A549 (cell line): ENCODE measurements at regions not wholly inside any gene's neighbourhood (a gene's known extent, or its start where the extent isn't known, plus 50 kb on each side); places are given as distances from the start of the nearest gene placed in this dataset.

Source experiments
- ATAC-seq, 2 experiments: fragments of 200-7000 bp in 1 of 2; fragments of >200 bp in 1 of 2; cut with Nextera tagmentation in 1 of 2; cut with Tn5 transposase in 1 of 2; 3 replicates each; pipeline versions ENCODE4 v1.8.0 to v1.9.1; 2018 to 2020; ENCODE audit warnings: mild to moderate bottlenecking in 1 of 2, moderate library complexity in 1 of 2
- CTCF ChIA-PET: fragments of 300-600 bp; sonication (Branson Sonifier 250); formaldehyde crosslinking; extraction: SDS; loops from one replicate; lab custom pipeline; 2021; ENCODE audit warnings: antibody characterized with exemption, inconsistent platforms; lab: Yijun Ruan, JAX
- POLR2A ChIA-PET: fragments of 350-600 bp; formaldehyde crosslinking; extraction: SDS; loops from one replicate; lab custom pipeline; 2021; ENCODE audit warnings: antibody characterized with exemption, inconsistent platforms; lab: Yijun Ruan, JAX
- DNase-seq, 2 experiments: peaks; one replicate each; pipeline versions ENCODE4 v3.0.0 to v3.0.0-alpha.2; 2011 to 2016; ENCODE audit warnings: low read depth in 1 of 2, low spot score in 1 of 2
- FAIRE-seq: peaks from 2 replicates; lab custom pipeline; 2011; peaks lifted over from hg19 to GRCh38; lab: Jason Lieb, UNC
- H3K27ac ChIP-seq, 2 experiments: fragments of >200 bp; sonication (Bioruptor Twin); formaldehyde crosslinking; 3 replicates each; pipeline ENCODE4 v1.5.1; 2016 to 2017
- H3K4me1 ChIP-seq: fragments of >200 bp; sonication (Bioruptor Twin); formaldehyde crosslinking; 3 replicates; pipeline ENCODE4 v1.6.1; 2016
- H3K4me2 ChIP-seq: fragments of >200 bp; sonication (Bioruptor Twin); formaldehyde crosslinking; 3 replicates; pipeline ENCODE4 v1.6.1; 2016
- H3K4me3 ChIP-seq: fragments of >200 bp; sonication (Bioruptor Twin); formaldehyde crosslinking; 3 replicates; pipeline ENCODE4 v1.5.1; 2016
- H3K9me3 ChIP-seq: fragments of >200 bp; sonication (Bioruptor Twin); formaldehyde crosslinking; 3 replicates; pipeline ENCODE4 v1.6.1; 2016
- ATOH8 ChIP-seq: fragments of 250-450 bp; sonication (Bioruptor Pico); IDR thresholded peaks from 2 replicates; pipeline ENCODE4 v1.5.0; 2020; ENCODE audit warnings: low read depth, mild to moderate bottlenecking, moderate library complexity
- CBX2 ChIP-seq: fragments of 200-600 bp; sonication (generic); IDR thresholded peaks from 2 replicates; pipeline ENCODE4 v1.6.1; 2016; ENCODE audit warnings: low read depth, mild to moderate bottlenecking, borderline replicate concordance
- ELK1 ChIP-seq: fragments of 150-350 bp; IDR thresholded peaks from 2 replicates; pipeline ENCODE4 v1.6.1; 2014; ENCODE audit warnings: low read depth, mild to moderate bottlenecking, low read length
- ESRRA ChIP-seq: fragments of 150-350 bp; IDR thresholded peaks from 2 replicates; pipeline ENCODE4 v1.6.1; 2014; ENCODE audit warnings: mild to moderate bottlenecking, low read length, borderline replicate concordance
- FOSB ChIP-seq: fragments of 250-450 bp; sonication (Bioruptor Pico); IDR thresholded peaks from 2 replicates; pipeline ENCODE4 v1.5.0; 2020; ENCODE audit warnings: mild to moderate bottlenecking, moderate library complexity
- FOSL2 ChIP-seq, 2 experiments: fragments of 450-650 bp in 1 of 2; fragments of >200 bp in 1 of 2; sonication (Bioruptor Twin) in 1 of 2; formaldehyde crosslinking; IDR thresholded peaks; 2 replicates each; pipeline versions ENCODE4 v1.5.0 to v1.6.1; 2016 to 2020; ENCODE audit warnings: mild to moderate bottlenecking in 1 of 2, moderate library complexity in 1 of 2
- GATA3 ChIP-seq: IDR thresholded peaks from 2 replicates; pipeline ENCODE4 v1.6.1; 2012; ENCODE audit warnings: borderline replicate concordance
- HDAC2 ChIP-seq: fragments of 200-600 bp; sonication (generic); IDR thresholded peaks from 2 replicates; pipeline ENCODE4 v1.6.1; 2016
- HES2 ChIP-seq: fragments of >200 bp; sonication (Bioruptor Twin); formaldehyde crosslinking; IDR thresholded peaks from 2 replicates; pipeline ENCODE4 v1.6.1; 2016
- HMGXB4 ChIP-seq: fragments of 250-450 bp; sonication (Bioruptor Pico); IDR thresholded peaks from 2 replicates; pipeline ENCODE4 v1.5.0; 2021; ENCODE audit warnings: mild to moderate bottlenecking, moderate library complexity, borderline replicate concordance
- HOXB13 ChIP-seq: fragments of 250-450 bp; sonication (Bioruptor Pico); IDR thresholded peaks from 2 replicates; pipeline ENCODE4 v1.5.0; 2020; ENCODE audit warnings: low read depth, mild to moderate bottlenecking, moderate library complexity
- JUNB ChIP-seq: fragments of >200 bp; sonication (Bioruptor Twin); formaldehyde crosslinking; IDR thresholded peaks from 2 replicates; pipeline ENCODE4 v1.6.1; 2016
- KDM5A ChIP-seq: fragments of 200-600 bp; sonication (generic); IDR thresholded peaks from 2 replicates; pipeline ENCODE4 v1.6.1; 2016; ENCODE audit warnings: antibody characterized with exemption, mild to moderate bottlenecking
- MAFK ChIP-seq: fragments of 450-650 bp; IDR thresholded peaks from 2 replicates; pipeline ENCODE4 v1.6.1; 2014; ENCODE audit not compliant: partially characterized antibody
- MAX ChIP-seq: IDR thresholded peaks from 2 replicates; pipeline ENCODE4 v1.6.1; 2012
- NFE2L2 ChIP-seq: fragments of 150-350 bp; conservative IDR thresholded peaks from 2 replicates; pipeline ENCODE4 v1.6.1; 2014; ENCODE audit warnings: low read length
- NR3C1 ChIP-seq: fragments of >200 bp; sonication (Bioruptor Twin); formaldehyde crosslinking; IDR thresholded peaks from 3 replicates; pipeline ENCODE4 v1.6.1; 2017
- PHF8 ChIP-seq: fragments of 200-600 bp; sonication (generic); IDR thresholded peaks from 2 replicates; pipeline ENCODE4 v1.6.1; 2016; ENCODE audit warnings: low read depth, mild to moderate bottlenecking, antibody characterized with exemption, moderate library complexity, borderline replicate concordance
- POLR2A ChIP-seq: IDR thresholded peaks from 2 replicates; pipeline ENCODE4 v1.6.1; 2012; ENCODE audit warnings: mild to moderate bottlenecking, low read length
- RAD21 ChIP-seq, 2 experiments: fragments of >200 bp in 1 of 2; sonication (Bioruptor Twin) in 1 of 2; formaldehyde crosslinking in 1 of 2; IDR thresholded peaks in 1 of 2; conservative IDR thresholded peaks in 1 of 2; 2 replicates in 1 of 2; 3 replicates in 1 of 2; pipeline ENCODE4 v1.6.1; 2012 to 2018; ENCODE audit warnings: inconsistent platforms in 1 of 2
- RARB ChIP-seq: fragments of 250-450 bp; sonication (Bioruptor Pico); IDR thresholded peaks from 2 replicates; pipeline ENCODE4 v1.8.0; 2021; ENCODE audit warnings: mild to moderate bottlenecking, moderate library complexity
- RFX5 ChIP-seq: fragments of 450-650 bp; IDR thresholded peaks from 2 replicates; pipeline ENCODE4 v1.7.1; 2014; ENCODE audit warnings: antibody characterized with exemption, mild to moderate bottlenecking, moderate library complexity
- SREBF2 ChIP-seq: fragments of 450-650 bp; IDR thresholded peaks from 2 replicates; pipeline ENCODE4 v1.6.1; 2014; ENCODE audit warnings: mild to moderate bottlenecking, moderate library complexity
- TP53 ChIP-seq: fragments of 250-450 bp; sonication (Bioruptor Pico); IDR thresholded peaks from 2 replicates; pipeline ENCODE4 v1.5.0; 2021; ENCODE audit warnings: mild to moderate bottlenecking, moderate library complexity
- ZC3H11A ChIP-seq: fragments of 450-650 bp; IDR thresholded peaks from 2 replicates; pipeline ENCODE4 v1.6.1; 2014; ENCODE audit warnings: antibody characterized with exemption, mild to moderate bottlenecking
- ZFP36 ChIP-seq: fragments of 450-650 bp; IDR thresholded peaks from 2 replicates; pipeline ENCODE4 v1.6.1; 2014; ENCODE audit warnings: borderline replicate concordance; ENCODE audit not compliant: partially characterized antibody
- ZSCAN20 ChIP-seq: fragments of 250-450 bp; sonication (Bioruptor Pico); IDR thresholded peaks from 2 replicates; pipeline ENCODE4 v1.8.0; 2022; ENCODE audit warnings: mild to moderate bottlenecking, moderate library complexity
- WGBS: methylation state at CpG from one replicate; pipeline ENCODE4 v1.1.6; 2017; ENCODE audit errors: missing lambda C conversion rate; 5-methylcytosine and 5-hydroxymethylcytosine counted together
- TF ChIP-seq, protein P1 (sequence below): IDR thresholded peaks from 2 replicates; pipeline ENCODE4 v1.6.1; 2012; ENCODE audit warnings: low read depth, borderline replicate concordance
- TF ChIP-seq, protein P2 (sequence below): fragments of >200 bp; sonication (Bioruptor Twin); formaldehyde crosslinking; IDR thresholded peaks from 3 replicates; pipeline ENCODE4 v1.6.1; 2016

- TF ChIP-seq RARB (CRISPR knock-in tag): no peak
Observed at GRCh38 chr15:72935521-72935920, 116.7 kb upstream of the NEO1 start (continued).

- H3K4me1 ChIP-seq: no peaks in the 10 kb centered on the region
- WGBS: 94% methylated on average over 4 of the region's 4 CpGs
- H3K4me2 ChIP-seq: no peak overlapping the region
- FAIRE-seq (no peak), DNase-seq (no peak), ATAC-seq (no peak)
- H3K9me3 ChIP-seq: no peaks in the 10 kb centered on the region
- no peak overlapping the region for H3K27ac ChIP-seq
- CTCF ChIA-PET: interaction anchor here (1.1 kb wide), 1 partner anchor 19 kb away, joined by 3 read pairs; no protein-coding TSS in a partner anchor
- POLR2A ChIA-PET: no interaction called here
- no peak for TF ChIP-seq ZSCAN20 (CRISPR knock-in tag)
- no peak for TF ChIP-seq NFE2L2
- TF ChIP-seq ZFP36: no peak
- no peak for TF ChIP-seq POLR2A
- no peak for TF ChIP-seq FOSB (CRISPR knock-in tag)
- TF ChIP-seq GATA3: no peak
- TF ChIP-seq SREBF2: no peak
- no peak for TF ChIP-seq MAX
- no peak for TF ChIP-seq FOSL2 (IDR thresholded peaks at IDR 0.05)
- TF ChIP-seq FOSL2 (CRISPR knock-in tag; IDR thresholded peaks at IDR 0.05): no peak
- no peak for TF ChIP-seq KDM5A
- no peak for TF ChIP-seq CBX2
- no peak for TF ChIP-seq HOXB13 (CRISPR knock-in tag)
- TF ChIP-seq RARB (CRISPR knock-in tag): no peak
- TF ChIP-seq HDAC2: no peak
- TF ChIP-seq, protein P1, sequence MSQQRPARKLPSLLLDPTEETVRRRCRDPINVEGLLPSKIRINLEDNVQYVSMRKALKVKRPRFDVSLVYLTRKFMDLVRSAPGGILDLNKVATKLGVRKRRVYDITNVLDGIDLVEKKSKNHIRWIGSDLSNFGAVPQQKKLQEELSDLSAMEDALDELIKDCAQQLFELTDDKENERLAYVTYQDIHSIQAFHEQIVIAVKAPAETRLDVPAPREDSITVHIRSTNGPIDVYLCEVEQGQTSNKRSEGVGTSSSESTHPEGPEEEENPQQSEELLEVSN: no peak
- no peak overlapping the region for H3K4me3 ChIP-seq
Observed at GRCh38 chr15:72934921-72935320, 117.3 kb upstream of the NEO1 start.

DNA sequence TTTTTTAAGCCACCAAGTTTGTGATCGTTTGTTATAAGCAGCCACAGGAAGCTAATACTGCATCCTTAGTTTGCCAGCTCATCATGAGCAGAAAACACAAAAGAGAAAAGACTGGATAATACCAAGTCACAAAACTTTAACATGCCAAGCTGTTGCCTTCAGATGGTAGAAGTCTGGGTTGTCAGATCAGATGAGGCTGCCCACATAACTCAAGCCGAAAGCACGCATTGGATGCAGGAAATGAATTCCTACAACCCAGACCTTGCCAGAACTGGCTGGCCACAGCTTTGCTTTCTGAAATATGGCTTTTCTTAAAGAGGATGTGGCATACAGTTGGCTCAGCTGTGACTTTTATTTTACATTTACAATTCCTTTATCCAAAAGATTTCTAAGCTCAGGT lies 118.3 kb upstream of the NEO1 start:
- POLR2A ChIA-PET: no interaction called here

GRCh38 chr15:72932472-72932871 lies 119.8 kb upstream of the NEO1 start:
- Histone ChIP-seq H3K27ac (no peak overlapping the region), H3K4me3 (no peak overlapping the region), H3K4me2 (no peak overlapping the region), H3K9me3 (no peaks in the 10 kb centered on the region), H3K4me1 (no peaks in the 10 kb centered on the region)
- DNase-seq: no peak
- no peak for ATAC-seq
- 46% methylated on average over 3 of the region's 3 CpGs for WGBS
- FAIRE-seq: no peak
- POLR2A ChIA-PET: no interaction called here
- CTCF ChIA-PET: no interaction called here
- TF ChIP-seq, protein P1: no peak
- TF ChIP-seq JUNB: no peak
- no peak for TF ChIP-seq NFE2L2
- TF ChIP-seq ZC3H11A: no peak
- TF ChIP-seq MAFK: no peak
- no peak for TF ChIP-seq FOSB (CRISPR knock-in tag)
- TF ChIP-seq KDM5A: no peak
- TF ChIP-seq ATOH8 (CRISPR knock-in tag): no peak
- no peak for TF ChIP-seq HOXB13 (CRISPR knock-in tag)
- no peak for TF ChIP-seq ELK1
- TF ChIP-seq HMGXB4 (CRISPR knock-in tag): no peak
- TF ChIP-seq ESRRA: no peak
- TF ChIP-seq, protein P2, sequence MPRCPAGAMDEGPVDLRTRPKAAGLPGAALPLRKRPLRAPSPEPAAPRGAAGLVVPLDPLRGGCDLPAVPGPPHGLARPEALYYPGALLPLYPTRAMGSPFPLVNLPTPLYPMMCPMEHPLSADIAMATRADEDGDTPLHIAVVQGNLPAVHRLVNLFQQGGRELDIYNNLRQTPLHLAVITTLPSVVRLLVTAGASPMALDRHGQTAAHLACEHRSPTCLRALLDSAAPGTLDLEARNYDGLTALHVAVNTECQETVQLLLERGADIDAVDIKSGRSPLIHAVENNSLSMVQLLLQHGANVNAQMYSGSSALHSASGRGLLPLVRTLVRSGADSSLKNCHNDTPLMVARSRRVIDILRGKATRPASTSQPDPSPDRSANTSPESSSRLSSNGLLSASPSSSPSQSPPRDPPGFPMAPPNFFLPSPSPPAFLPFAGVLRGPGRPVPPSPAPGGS: no peak
- no peak for TF ChIP-seq NR3C1
- TF ChIP-seq HES2: no peak
- no peak for TF ChIP-seq TP53 (CRISPR knock-in tag)

More for the DNA sequence above, 118.3 kb upstream of the NEO1 start:
- H3K4me2 ChIP-seq: no peak overlapping the region
- FAIRE-seq: no peak
- 5% methylated on average over 3 of the region's 3 CpGs for WGBS
- DNase-seq: no peak
- H3K4me3 ChIP-seq: no peak overlapping the region
- H3K27ac ChIP-seq: no peak overlapping the region
- CTCF ChIA-PET: interaction anchor here (1.2 to 1.4 kb wide), 2 partner anchors 19 to 340 kb away, joined by 3 read pairs; no protein-coding TSS in a partner anchor
- TF ChIP-seq PHF8 (no peak), SREBF2 (no peak), RFX5 (no peak), RAD21 (conservative IDR thresholded peaks at IDR 0.05 in 1 of 2, IDR thresholded peaks at IDR 0.05 in 1 of 2) (no peak)
- no peak for ATAC-seq
- no peaks in the 10 kb centered on the region for H3K4me1 ChIP-seq
- no peaks in the 10 kb centered on the region for H3K9me3 ChIP-seq
